Nephron progenitor cell (in vitro differentiated cells): ENCODE measurements at regions not wholly inside any gene's neighbourhood (a gene's known extent, or its start where the extent isn't known, plus 50 kb on each side); places are given as distances from the start of the nearest gene placed in this dataset.

Source experiments
- DNase-seq: peaks from one replicate; pipeline ENCODE4 v3.0.0; 2021
- H3K27ac Mint-ChIP-seq: 2 replicates; pipeline ENCODE4 v1.8.0; 2021; ENCODE audit warnings: mild to moderate bottlenecking, moderate library complexity, mixed read lengths
- H3K27me3 Mint-ChIP-seq: 2 replicates; pipeline ENCODE4 v1.8.0; 2021; ENCODE audit warnings: mild to moderate bottlenecking, low read depth, mixed read lengths; ENCODE audit not compliant: poor library complexity
- H3K36me3 Mint-ChIP-seq: 2 replicates; pipeline ENCODE4 v1.8.0; 2021; ENCODE audit warnings: low read depth, mixed read lengths
- H3K4me1 Mint-ChIP-seq: 2 replicates; pipeline ENCODE4 v1.8.0; 2021; ENCODE audit warnings: mixed read lengths
- H3K4me3 Mint-ChIP-seq: 2 replicates; pipeline ENCODE4 v1.8.0; 2021; ENCODE audit warnings: mild to moderate bottlenecking, moderate library complexity, mixed read lengths
- H3K9me3 Mint-ChIP-seq: 2 replicates; pipeline ENCODE4 v1.8.0; 2021; ENCODE audit warnings: mild to moderate bottlenecking, moderate library complexity, mixed read lengths
- TF ChIP-seq, protein P1 (sequence below): fragments of 200-600 bp; sonication (generic); IDR thresholded peaks from 2 replicates; pipeline ENCODE4 v1.5.0; 2021; ENCODE audit warnings: antibody characterized with exemption

GRCh38 chr9:115276621-115277020, 158.7 kb upstream of the TNC start:
- H3K27me3 Mint-ChIP-seq: peaks cover 3% of the 10 kb centered on the region

GRCh38 chr9:115277301-115277700, 159.3 kb upstream of the TNC start:
- H3K36me3 Mint-ChIP-seq: no peaks in the 10 kb centered on the region
- peaks cover 3% of the 10 kb centered on the region for H3K27me3 Mint-ChIP-seq
- TF ChIP-seq, protein P1, sequence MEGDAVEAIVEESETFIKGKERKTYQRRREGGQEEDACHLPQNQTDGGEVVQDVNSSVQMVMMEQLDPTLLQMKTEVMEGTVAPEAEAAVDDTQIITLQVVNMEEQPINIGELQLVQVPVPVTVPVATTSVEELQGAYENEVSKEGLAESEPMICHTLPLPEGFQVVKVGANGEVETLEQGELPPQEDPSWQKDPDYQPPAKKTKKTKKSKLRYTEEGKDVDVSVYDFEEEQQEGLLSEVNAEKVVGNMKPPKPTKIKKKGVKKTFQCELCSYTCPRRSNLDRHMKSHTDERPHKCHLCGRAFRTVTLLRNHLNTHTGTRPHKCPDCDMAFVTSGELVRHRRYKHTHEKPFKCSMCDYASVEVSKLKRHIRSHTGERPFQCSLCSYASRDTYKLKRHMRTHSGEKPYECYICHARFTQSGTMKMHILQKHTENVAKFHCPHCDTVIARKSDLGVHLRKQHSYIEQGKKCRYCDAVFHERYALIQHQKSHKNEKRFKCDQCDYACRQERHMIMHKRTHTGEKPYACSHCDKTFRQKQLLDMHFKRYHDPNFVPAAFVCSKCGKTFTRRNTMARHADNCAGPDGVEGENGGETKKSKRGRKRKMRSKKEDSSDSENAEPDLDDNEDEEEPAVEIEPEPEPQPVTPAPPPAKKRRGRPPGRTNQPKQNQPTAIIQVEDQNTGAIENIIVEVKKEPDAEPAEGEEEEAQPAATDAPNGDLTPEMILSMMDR: no peak
- H3K27ac Mint-ChIP-seq: no peak overlapping the region
- no peaks in the 10 kb centered on the region for H3K9me3 Mint-ChIP-seq
- H3K4me3 Mint-ChIP-seq: no peak overlapping the region
- DNase-seq: no peak
- peaks cover 8% of the 10 kb centered on the region for H3K4me1 Mint-ChIP-seq

More at GRCh38 chr9:115276621-115277020, 158.7 kb upstream of the TNC start:
- Mint-ChIP-seq H3K4me1 (peaks cover 8% of the 10 kb centered on the region), H3K9me3 (no peaks in the 10 kb centered on the region), H3K36me3 (no peaks in the 10 kb centered on the region), H3K27ac (no peak overlapping the region), H3K4me3 (no peak overlapping the region)
- TF ChIP-seq, protein P1: no peak
- DNase-seq: no peak

DNA sequence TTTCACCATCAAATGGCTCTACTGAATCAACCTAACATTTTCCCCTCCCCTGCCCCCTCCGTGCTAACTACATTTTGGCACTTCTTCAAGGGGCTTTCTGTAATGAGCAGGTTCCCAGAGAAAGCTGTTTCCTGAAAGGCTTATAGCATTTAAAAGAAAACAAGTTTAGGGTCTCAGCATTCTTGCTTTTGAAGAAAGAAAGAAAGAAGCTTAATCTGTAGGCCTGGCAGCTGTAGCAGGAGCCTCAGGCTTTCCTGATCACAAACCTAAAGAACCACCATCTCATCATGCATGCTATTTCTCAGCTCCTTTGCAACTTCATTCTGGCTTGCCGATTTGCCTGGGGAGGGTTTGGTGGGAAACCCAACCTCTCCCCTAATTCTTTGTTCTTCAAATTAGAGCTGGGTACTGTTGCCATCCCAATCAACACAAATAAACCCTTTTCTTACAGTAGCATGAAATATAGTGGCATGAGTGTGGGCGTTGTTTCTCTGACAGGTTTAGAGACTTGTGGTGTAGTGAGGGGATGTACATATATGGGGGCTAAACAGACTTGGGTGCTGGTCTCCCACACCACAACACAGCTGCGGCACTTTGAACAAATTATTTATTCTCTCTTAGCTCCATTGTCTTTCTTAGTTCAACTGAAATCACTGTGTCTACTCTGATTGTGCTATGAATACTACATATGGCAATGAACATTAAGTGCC, 160.5 kb upstream of the TNC start:
- Mint-ChIP-seq H3K36me3 (no peaks in the 10 kb centered on the region), H3K9me3 (no peaks in the 10 kb centered on the region), H3K4me1 (peaks cover 8% of the 10 kb centered on the region), H3K27ac (no peak overlapping the region), H3K4me3 (no peak overlapping the region), H3K27me3 (peaks cover 3% of the 10 kb centered on the region)
- TF ChIP-seq, protein P1: no peak
- DNase-seq: no peak

DNA sequence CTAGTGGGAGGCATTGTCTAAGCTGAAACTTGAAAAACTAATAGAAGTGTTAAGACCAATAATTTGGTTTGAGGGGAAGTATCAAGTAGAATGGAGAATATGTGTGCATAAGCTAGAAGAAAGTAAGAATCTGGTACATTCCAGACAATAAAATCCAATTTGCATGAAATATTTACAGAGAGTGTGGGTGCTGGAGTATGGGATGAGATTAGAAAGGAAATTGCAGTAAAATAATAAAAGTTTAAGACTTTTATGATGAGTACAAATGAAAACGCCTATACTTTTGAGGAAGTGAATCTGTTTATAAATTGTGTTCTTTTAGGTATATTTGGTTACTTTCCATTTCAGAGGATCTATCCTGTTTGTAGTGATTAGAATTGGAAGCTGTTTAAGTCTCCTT, 165.4 kb upstream of the TNC start:
- no peak for DNase-seq
- Mint-ChIP-seq H3K27ac (no peak overlapping the region), H3K9me3 (no peaks in the 10 kb centered on the region), H3K36me3 (no peaks in the 10 kb centered on the region), H3K4me1 (peaks cover 7% of the 10 kb centered on the region), H3K27me3 (no peaks in the 10 kb centered on the region), H3K4me3 (no peak overlapping the region)
- TF ChIP-seq, protein P1: no peak

GRCh38 chr9:115285836-115286235, 167.9 kb upstream of the TNC start:
- no peaks in the 10 kb centered on the region for H3K36me3 Mint-ChIP-seq
- no peaks in the 10 kb centered on the region for H3K4me1 Mint-ChIP-seq
- no peaks in the 10 kb centered on the region for H3K27me3 Mint-ChIP-seq
- no peak for DNase-seq
- TF ChIP-seq, protein P1: no peak
- no peak overlapping the region for H3K4me3 Mint-ChIP-seq
- no peaks in the 10 kb centered on the region for H3K9me3 Mint-ChIP-seq
- no peak overlapping the region for H3K27ac Mint-ChIP-seq

- peaks cover under 1% of the 10 kb centered on the region for H3K4me1 Mint-ChIP-seq
- TF ChIP-seq, protein P1: no peak
- H3K9me3 Mint-ChIP-seq: no peaks in the 10 kb centered on the region
- peaks cover 3% of the 10 kb centered on the region for H3K27me3 Mint-ChIP-seq
- DNase-seq: no peak
- no peak overlapping the region for H3K27ac Mint-ChIP-seq
- H3K36me3 Mint-ChIP-seq: no peaks in the 10 kb centered on the region
- H3K4me3 Mint-ChIP-seq: no peak overlapping the region
Observed at GRCh38 chr9:115286411-115286810, 168.5 kb upstream of the TNC start.
